Renal cortical epithelial cell (primary cell): ENCODE measurements at regions not wholly inside any gene's neighbourhood (a gene's known extent, or its start where the extent isn't known, plus 50 kb on each side); places are given as distances from the start of the nearest gene placed in this dataset.

ENCODE experiments used
- DNase-seq: peaks from one replicate; pipeline ENCODE4 v3.0.0-alpha.2; 2011; ENCODE audit warnings: low read depth

- DNase-seq = no peak
Observed at GRCh38 chr14:85358136-85358785, 171.7 kb upstream of the FLRT2 start.

DNA sequence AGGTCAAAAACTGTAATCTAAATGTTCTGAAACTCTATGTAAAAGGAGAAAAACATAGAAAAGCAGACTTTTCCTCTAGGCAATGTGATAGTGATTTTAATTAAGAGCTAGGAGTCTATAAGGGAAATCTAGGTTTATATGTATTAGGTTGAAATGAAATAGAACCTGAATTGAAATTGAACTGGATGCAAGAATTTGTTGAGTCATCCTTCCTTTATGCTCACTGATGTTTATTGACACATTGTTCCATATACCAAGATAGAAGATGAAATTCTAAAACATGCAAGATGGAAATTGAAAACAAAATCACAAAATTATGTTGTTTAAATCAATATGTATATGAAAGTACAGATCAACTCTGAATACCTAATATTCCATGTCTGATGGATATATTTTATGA, 170.4 kb upstream of the FLRT2 start:
- DNase-seq = no peak

DNA sequence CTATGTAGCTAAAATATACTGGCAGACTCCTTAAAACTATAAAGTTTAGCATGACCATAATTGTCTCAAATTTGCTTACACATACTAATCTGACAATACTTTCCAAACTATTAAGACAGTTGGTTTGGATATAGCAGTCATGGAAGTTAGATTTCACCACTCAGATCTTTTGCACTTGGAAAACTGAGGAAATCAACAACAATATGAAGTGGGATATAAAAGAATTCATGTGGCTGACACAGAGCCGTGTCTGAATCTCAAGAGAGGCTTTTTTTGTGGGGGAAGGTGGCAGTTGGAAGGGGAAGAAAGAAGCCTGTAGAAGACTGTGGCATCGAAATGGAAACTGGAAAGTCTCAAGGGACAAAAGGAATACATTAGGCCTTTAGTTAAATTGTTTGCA, 166.6 kb upstream of the FLRT2 start:
- DNase-seq = no peak

- DNase-seq = no peak
Observed at GRCh38 chr14:85366226-85366625, 163.7 kb upstream of the FLRT2 start.

- no peak for DNase-seq
Observed at GRCh38 chr14:85380881-85381280, 149.1 kb upstream of the FLRT2 start.

DNA sequence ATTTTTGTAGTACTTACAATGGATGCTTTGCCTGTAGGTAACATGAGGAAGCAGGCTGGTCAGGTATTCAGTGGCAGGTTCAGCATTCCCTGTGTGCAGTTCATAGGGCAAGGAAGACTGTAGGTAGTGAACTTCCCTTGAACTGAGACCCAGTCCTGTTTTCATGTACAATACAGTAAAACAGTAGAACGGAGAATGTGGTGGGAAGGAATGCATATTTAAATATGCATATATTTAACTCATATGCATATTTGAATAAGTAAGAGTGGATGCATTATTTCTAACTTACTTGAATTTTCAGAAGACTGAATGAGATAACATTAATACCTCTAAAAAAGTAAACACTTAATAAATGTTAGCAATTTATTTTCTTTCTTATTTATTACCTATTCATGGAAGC, 147.6 kb upstream of the FLRT2 start:
- DNase-seq = no peak

GRCh38 chr14:85387181-85387580, 142.8 kb upstream of the FLRT2 start:
- no peak for DNase-seq

GRCh38 chr14:85390236-85390635, 139.7 kb upstream of the FLRT2 start:
- DNase-seq = no peak

DNA sequence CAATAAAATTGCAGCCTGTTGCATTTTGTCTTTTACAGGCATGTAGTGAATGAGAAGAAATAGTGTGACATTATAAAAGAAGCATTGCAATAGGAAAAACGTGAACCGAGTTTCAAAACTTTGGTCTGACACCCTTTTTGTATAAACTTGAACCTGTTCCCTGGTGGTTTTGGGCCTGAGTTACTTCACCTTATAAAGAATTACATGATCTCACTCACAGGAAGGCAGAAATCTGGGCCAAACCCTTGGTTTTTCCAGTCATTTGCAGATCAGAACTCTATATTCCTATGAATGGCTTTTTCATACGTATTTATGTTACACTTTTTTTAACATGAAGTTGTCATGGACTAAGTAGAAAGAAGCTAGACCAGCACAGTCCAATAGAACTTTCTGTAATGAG, 138.5 kb upstream of the FLRT2 start:
- no peak for DNase-seq

DNA sequence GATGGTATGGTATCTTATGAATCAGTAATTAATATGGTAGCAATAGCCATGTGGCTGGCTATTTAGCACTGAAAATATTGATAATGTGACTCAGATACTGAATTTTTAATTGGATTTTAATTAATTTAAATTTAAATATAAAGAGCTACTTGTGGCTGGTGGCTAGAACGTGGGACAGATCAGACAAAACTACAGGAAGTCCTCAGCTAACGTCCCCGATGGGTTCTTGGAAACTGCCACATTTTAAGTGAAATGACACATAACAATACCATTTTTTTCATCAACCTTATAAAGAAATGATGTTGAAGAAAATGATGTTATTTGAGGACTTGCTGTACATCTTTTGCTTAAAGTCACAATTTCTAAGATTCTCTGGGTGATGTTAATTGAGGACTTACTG, 138.1 kb upstream of the FLRT2 start:
- no peak for DNase-seq

DNA sequence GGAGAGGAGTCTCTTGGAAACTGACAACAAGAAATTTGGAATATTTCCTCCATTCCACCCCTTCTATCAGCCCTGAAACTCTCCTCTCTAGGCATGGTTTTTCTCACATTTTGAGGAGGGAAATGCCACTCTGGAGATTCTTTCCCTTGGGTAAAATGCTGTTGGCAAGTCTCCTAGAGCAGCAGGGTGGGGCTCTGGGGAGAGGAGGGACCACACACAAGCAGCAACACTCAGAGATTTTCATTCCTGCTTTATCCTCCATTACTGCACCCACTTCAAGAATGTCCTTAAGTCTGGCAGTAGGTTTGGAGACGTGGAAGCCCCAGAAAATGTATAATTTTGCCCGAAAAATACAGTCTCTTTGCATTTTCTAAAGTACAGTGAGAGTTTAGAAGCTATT, 130.8 kb upstream of the FLRT2 start:
- no peak for DNase-seq

DNA sequence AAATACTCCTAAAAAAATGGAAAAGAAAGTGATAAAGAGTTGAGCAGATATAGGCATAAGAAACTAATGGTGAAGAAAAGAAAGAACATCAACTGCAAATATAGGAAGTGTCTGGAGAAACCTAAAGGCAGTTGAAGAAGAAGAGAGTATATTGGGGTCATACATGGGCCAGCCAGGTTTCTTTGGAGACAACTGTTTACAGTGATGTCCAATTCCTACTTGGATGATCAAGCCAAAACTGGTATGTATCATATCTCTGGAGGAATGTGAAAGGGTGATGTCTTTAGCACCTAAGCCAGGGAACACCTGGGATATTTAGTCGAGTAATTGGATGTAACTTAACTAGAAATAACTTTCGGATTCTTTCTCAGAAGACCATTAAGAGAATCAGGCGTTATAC, 129.3 kb upstream of the FLRT2 start:
- DNase-seq = no peak

GRCh38 chr14:85401384-85401783, 128.6 kb upstream of the FLRT2 start:
- no peak for DNase-seq

- DNase-seq = peak; percentile 76
Observed at GRCh38 chr14:85402569-85403162, 127.3 kb upstream of the FLRT2 start.

GRCh38 chr14:85409481-85410210, 120.3 kb upstream of the FLRT2 start:
- no peak for DNase-seq

DNA sequence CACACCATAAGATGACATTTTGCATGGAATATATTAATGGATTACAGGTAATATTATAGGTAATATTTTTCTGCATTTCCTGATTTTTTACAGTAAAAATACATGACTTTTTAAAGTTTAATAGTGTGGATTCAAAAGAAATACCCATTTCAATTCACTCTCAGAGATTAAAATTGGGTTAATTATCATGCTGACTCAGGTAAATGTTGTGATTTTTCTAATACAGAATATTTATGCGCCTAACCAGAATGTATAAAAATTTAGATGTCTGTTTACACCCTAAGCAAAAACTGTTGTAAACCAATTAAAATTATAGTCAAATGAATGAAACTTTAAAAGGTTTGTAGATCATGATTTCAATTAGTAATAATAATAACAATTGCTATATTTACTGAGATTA, 117.2 kb upstream of the FLRT2 start:
- no peak for DNase-seq

GRCh38 chr14:85413836-85414526, 116.0 kb upstream of the FLRT2 start:
- no peak for DNase-seq

DNA sequence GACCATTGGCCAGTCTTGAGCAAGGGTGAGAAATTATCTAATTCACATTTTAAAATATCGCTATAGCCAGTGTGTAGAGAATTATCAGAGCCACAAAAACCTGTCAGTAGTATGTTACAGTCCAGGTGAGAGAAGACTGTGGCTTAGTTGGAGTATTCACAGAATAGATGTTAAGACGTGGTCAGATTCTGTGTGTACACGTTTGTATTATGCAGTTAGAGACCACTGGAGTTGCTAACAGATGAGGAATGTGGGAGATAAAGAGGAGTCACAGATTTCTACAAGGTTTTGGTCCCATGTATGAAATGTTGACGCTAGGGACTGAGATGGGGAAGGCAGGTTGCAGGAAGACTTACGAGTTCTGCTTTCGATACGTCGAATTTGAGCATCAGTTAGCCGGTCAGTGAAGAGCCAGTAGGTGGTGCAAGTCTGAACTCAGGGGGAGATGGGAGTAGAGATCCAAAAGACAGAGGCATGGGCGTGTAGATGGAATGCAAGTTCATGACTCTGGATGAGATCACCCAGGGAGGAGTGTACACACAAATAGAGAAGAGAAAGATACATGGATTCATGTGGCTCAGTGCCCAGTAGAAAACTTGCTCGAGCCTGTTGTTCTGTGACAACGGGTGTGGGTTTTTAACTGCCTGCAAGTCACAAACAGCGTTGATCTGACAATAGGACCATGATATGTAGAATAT, 114.8 kb upstream of the FLRT2 start:
- DNase-seq = peak; percentile 78

DNA sequence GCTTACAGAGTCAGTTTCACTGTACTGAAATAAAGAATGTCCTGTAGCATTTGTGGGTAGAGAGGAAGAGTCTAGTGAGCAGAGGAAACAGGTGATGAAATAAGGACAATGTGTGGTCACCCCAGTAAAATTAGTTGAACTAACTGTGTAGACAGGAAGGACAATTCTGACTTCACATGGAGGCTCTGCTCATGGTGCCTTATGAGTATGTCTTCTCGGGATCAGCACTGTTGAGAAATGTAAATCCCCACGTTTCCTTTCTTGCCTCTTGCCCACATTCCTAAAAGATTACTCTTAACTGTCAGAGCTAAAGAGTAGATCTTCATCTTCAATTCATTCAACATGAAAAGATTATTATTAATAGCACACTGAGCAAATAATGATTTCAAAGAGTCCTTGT, 113.2 kb upstream of the FLRT2 start:
- DNase-seq = peak; percentile 49

GRCh38 chr14:85417396-85417795, 112.5 kb upstream of the FLRT2 start:
- DNase-seq = no peak

DNA sequence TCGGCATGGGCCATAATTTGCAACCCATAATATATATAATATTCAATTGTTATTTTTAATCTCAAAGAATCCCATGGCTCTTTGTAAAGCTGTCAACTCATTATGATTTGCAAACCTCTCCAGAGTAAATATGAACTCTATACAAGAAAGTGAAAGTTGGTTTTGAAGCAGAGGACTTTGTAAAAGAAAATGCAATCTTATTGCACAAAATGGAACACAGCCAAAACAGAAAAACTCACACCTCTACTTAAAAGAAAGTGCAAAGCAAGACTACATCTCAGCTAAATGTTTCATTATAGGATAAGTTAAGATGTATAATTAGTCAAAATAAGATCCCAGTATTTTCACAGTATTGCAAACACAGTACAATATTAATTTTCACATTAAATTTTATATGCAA, 111.2 kb upstream of the FLRT2 start:
- no peak for DNase-seq

DNA sequence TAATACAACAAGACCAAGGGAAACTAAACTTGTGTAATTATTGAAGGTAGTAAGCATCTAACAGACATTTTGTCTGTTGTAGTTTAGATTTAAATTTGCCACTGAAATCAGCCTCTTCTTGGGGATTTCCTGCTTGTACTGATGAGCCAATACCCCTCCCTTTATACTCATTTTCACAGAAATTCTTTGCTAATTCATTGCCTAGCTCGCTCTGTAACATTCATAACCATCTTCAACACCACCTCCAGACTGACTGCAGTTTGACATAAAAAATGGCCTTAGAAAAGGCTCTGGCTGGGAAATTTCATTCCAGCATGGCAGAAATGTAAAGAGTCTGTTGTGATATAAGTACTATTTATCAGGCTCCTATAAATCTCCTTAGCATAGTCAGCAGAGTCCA, 109.7 kb upstream of the FLRT2 start:
- DNase-seq = no peak
